HEK293T (cell line): ENCODE measurements at regions not wholly inside any gene's neighbourhood (a gene's known extent, or its start where the extent isn't known, plus 50 kb on each side); places are given as distances from the start of the nearest gene placed in this dataset.

Experiments used
- FOXA1 ChIP-seq: fragments of 450-650 bp; IDR thresholded peaks from 2 replicates; pipeline ENCODE4 v1.6.1; 2016; ENCODE audit warnings: mild to moderate bottlenecking
- FOXK2 ChIP-seq: fragments of 450-650 bp; IDR thresholded peaks from 2 replicates; pipeline ENCODE4 v1.6.1; 2016; ENCODE audit warnings: mild to moderate bottlenecking
- NFRKB ChIP-seq: fragments of 450-650 bp; IDR thresholded peaks from 2 replicates; pipeline ENCODE4 v1.6.1; 2016; ENCODE audit warnings: mild to moderate bottlenecking, moderate library complexity

DNA sequence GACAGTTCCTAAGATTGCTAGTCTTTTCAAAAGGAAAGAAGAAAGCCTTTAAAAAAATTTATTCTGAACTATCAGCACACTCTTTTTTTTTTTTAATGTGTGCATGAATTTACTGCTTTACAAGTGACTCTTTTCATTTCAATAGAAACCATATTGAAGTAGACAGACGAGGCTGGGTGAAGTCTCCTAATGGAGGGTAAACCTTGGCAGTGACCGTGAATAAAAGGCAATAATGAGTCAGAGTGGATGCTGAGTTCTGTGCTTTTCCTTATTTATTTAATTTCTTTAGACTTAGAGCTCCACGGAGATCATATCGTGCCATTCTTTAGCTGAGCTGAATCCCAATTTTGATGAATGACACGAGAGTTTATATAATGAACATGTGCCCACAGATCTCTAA, 196.9 kb downstream of the PRL start:
- TF ChIP-seq FOXA1 (no peak), NFRKB (no peak), FOXK2 (no peak)
